A549 (cell line): ENCODE measurements at regions not wholly inside any gene's neighbourhood (a gene's known extent, or its start where the extent isn't known, plus 50 kb on each side); places are given as distances from the start of the nearest gene placed in this dataset.

Experiments
- ATAC-seq, 2 experiments: fragments of 200-7000 bp in 1 of 2; fragments of >200 bp in 1 of 2; cut with Nextera tagmentation in 1 of 2; cut with Tn5 transposase in 1 of 2; 3 replicates each; pipeline versions ENCODE4 v1.8.0 to v1.9.1; 2018 to 2020; ENCODE audit warnings: mild to moderate bottlenecking in 1 of 2, moderate library complexity in 1 of 2
- CTCF ChIA-PET: fragments of 300-600 bp; sonication (Branson Sonifier 250); formaldehyde crosslinking; extraction: SDS; loops from one replicate; lab custom pipeline; 2021; ENCODE audit warnings: antibody characterized with exemption, inconsistent platforms; lab: Yijun Ruan, JAX
- POLR2A ChIA-PET: fragments of 350-600 bp; formaldehyde crosslinking; extraction: SDS; loops from one replicate; lab custom pipeline; 2021; ENCODE audit warnings: antibody characterized with exemption, inconsistent platforms; lab: Yijun Ruan, JAX
- DNase-seq, 2 experiments: peaks; one replicate each; pipeline versions ENCODE4 v3.0.0 to v3.0.0-alpha.2; 2011 to 2016; ENCODE audit warnings: low read depth in 1 of 2, low spot score in 1 of 2
- FAIRE-seq: peaks from 2 replicates; lab custom pipeline; 2011; peaks lifted over from hg19 to GRCh38; lab: Jason Lieb, UNC
- H3K27ac ChIP-seq, 2 experiments: fragments of >200 bp; sonication (Bioruptor Twin); formaldehyde crosslinking; 3 replicates each; pipeline ENCODE4 v1.5.1; 2016 to 2017
- H3K4me1 ChIP-seq: fragments of >200 bp; sonication (Bioruptor Twin); formaldehyde crosslinking; 3 replicates; pipeline ENCODE4 v1.6.1; 2016
- H3K4me2 ChIP-seq: fragments of >200 bp; sonication (Bioruptor Twin); formaldehyde crosslinking; 3 replicates; pipeline ENCODE4 v1.6.1; 2016
- H3K4me3 ChIP-seq: fragments of >200 bp; sonication (Bioruptor Twin); formaldehyde crosslinking; 3 replicates; pipeline ENCODE4 v1.5.1; 2016
- H3K9me3 ChIP-seq: fragments of >200 bp; sonication (Bioruptor Twin); formaldehyde crosslinking; 3 replicates; pipeline ENCODE4 v1.6.1; 2016
- BCL3 ChIP-seq: fragments of >200 bp; sonication (Bioruptor Twin); formaldehyde crosslinking; IDR thresholded peaks from 3 replicates; pipeline ENCODE4 v1.6.1; 2016
- BHLHE40 ChIP-seq: IDR thresholded peaks from 2 replicates; pipeline ENCODE4 v1.6.1; 2012; ENCODE audit warnings: low read depth, low read length, inconsistent platforms
- CHD2 ChIP-seq: fragments of 150-350 bp; IDR thresholded peaks from 2 replicates; pipeline ENCODE4 v1.6.1; 2014; ENCODE audit warnings: low read length; ENCODE audit not compliant: partially characterized antibody
- CTCF ChIP-seq: fragments of >200 bp; sonication (Bioruptor Twin); formaldehyde crosslinking; IDR thresholded peaks from 3 replicates; pipeline ENCODE4 v1.5.1; 2016
- EHMT2 ChIP-seq: fragments of 200-600 bp; sonication (generic); IDR thresholded peaks from 2 replicates; pipeline ENCODE4 v1.6.1; 2016; ENCODE audit warnings: antibody characterized with exemption, low read depth, mild to moderate bottlenecking, moderate library complexity
- ELK1 ChIP-seq: fragments of 150-350 bp; IDR thresholded peaks from 2 replicates; pipeline ENCODE4 v1.6.1; 2014; ENCODE audit warnings: low read depth, mild to moderate bottlenecking, low read length
- ESRRA ChIP-seq: fragments of 150-350 bp; IDR thresholded peaks from 2 replicates; pipeline ENCODE4 v1.6.1; 2014; ENCODE audit warnings: mild to moderate bottlenecking, low read length, borderline replicate concordance
- FOSB ChIP-seq: fragments of 250-450 bp; sonication (Bioruptor Pico); IDR thresholded peaks from 2 replicates; pipeline ENCODE4 v1.5.0; 2020; ENCODE audit warnings: mild to moderate bottlenecking, moderate library complexity
- FOXS1 ChIP-seq: fragments of 250-450 bp; sonication (Bioruptor Pico); IDR thresholded peaks from 2 replicates; pipeline ENCODE4 v1.5.0; 2020; ENCODE audit warnings: mild to moderate bottlenecking, moderate library complexity
- HDAC2 ChIP-seq: fragments of 200-600 bp; sonication (generic); IDR thresholded peaks from 2 replicates; pipeline ENCODE4 v1.6.1; 2016
- MAFK ChIP-seq: fragments of 450-650 bp; IDR thresholded peaks from 2 replicates; pipeline ENCODE4 v1.6.1; 2014; ENCODE audit not compliant: partially characterized antibody
- NFE2L2 ChIP-seq: fragments of 150-350 bp; conservative IDR thresholded peaks from 2 replicates; pipeline ENCODE4 v1.6.1; 2014; ENCODE audit warnings: low read length
- NPAS2 ChIP-seq: fragments of 250-450 bp; sonication (Bioruptor Pico); IDR thresholded peaks from 2 replicates; pipeline ENCODE4 v1.8.0; 2022; ENCODE audit warnings: mild to moderate bottlenecking, moderate library complexity, borderline replicate concordance
- PBX3 ChIP-seq: IDR thresholded peaks from 2 replicates; pipeline ENCODE4 v1.6.1; 2012
- POLR2A ChIP-seq: IDR thresholded peaks from 2 replicates; pipeline ENCODE4 v1.6.1; 2012; ENCODE audit warnings: mild to moderate bottlenecking, low read length
- RAD21 ChIP-seq, 2 experiments: fragments of >200 bp in 1 of 2; sonication (Bioruptor Twin) in 1 of 2; formaldehyde crosslinking in 1 of 2; IDR thresholded peaks in 1 of 2; conservative IDR thresholded peaks in 1 of 2; 2 replicates in 1 of 2; 3 replicates in 1 of 2; pipeline ENCODE4 v1.6.1; 2012 to 2018; ENCODE audit warnings: inconsistent platforms in 1 of 2
- RARB ChIP-seq: fragments of 250-450 bp; sonication (Bioruptor Pico); IDR thresholded peaks from 2 replicates; pipeline ENCODE4 v1.8.0; 2021; ENCODE audit warnings: mild to moderate bottlenecking, moderate library complexity
- REST ChIP-seq: fragments of 200-600 bp; sonication (generic); IDR thresholded peaks from 2 replicates; pipeline ENCODE4 v1.6.1; 2016; ENCODE audit warnings: antibody characterized with exemption, mild to moderate bottlenecking, moderate library complexity
- RNF2 ChIP-seq: fragments of 200-600 bp; sonication (generic); IDR thresholded peaks from 2 replicates; pipeline ENCODE4 v1.6.1; 2016; ENCODE audit warnings: low read depth, mild to moderate bottlenecking, antibody characterized with exemption, moderate library complexity, borderline replicate concordance
- SMC3 ChIP-seq: fragments of >200 bp; sonication (Bioruptor Twin); formaldehyde crosslinking; IDR thresholded peaks from 3 replicates; pipeline ENCODE4 v1.6.1; 2018; ENCODE audit warnings: inconsistent platforms
- USF2 ChIP-seq: fragments of 450-650 bp; IDR thresholded peaks from 2 replicates; pipeline ENCODE4 v1.6.1; 2014; ENCODE audit warnings: antibody characterized with exemption
- ZC3H11A ChIP-seq: fragments of 450-650 bp; IDR thresholded peaks from 2 replicates; pipeline ENCODE4 v1.6.1; 2014; ENCODE audit warnings: antibody characterized with exemption, mild to moderate bottlenecking
- ZFP36 ChIP-seq: fragments of 450-650 bp; IDR thresholded peaks from 2 replicates; pipeline ENCODE4 v1.6.1; 2014; ENCODE audit warnings: borderline replicate concordance; ENCODE audit not compliant: partially characterized antibody
- ZNF302 ChIP-seq: fragments of 250-450 bp; sonication (Bioruptor Pico); IDR thresholded peaks from 2 replicates; pipeline ENCODE4 v1.9.0; 2021; ENCODE audit warnings: inconsistent platforms, mild to moderate bottlenecking, moderate library complexity
- ZSCAN20 ChIP-seq: fragments of 250-450 bp; sonication (Bioruptor Pico); IDR thresholded peaks from 2 replicates; pipeline ENCODE4 v1.8.0; 2022; ENCODE audit warnings: mild to moderate bottlenecking, moderate library complexity
- WGBS: methylation state at CpG from one replicate; pipeline ENCODE4 v1.1.6; 2017; ENCODE audit errors: missing lambda C conversion rate; 5-methylcytosine and 5-hydroxymethylcytosine counted together
- TF ChIP-seq, protein P1 (sequence below): IDR thresholded peaks from 2 replicates; pipeline ENCODE4 v1.6.1; 2012; ENCODE audit warnings: low read depth, borderline replicate concordance
- TF ChIP-seq, protein P2 (sequence below): fragments of >200 bp; sonication (Bioruptor Twin); formaldehyde crosslinking; IDR thresholded peaks from 2 replicates; pipeline ENCODE4 v1.6.1; 2016

- POLR2A ChIA-PET, result no interaction called here
- FAIRE-seq (no peak), ATAC-seq (no peak), DNase-seq (no peak)
- Histone ChIP-seq H3K9me3 (no peaks in the 10 kb centered on the region), H3K27ac (no peak overlapping the region), H3K4me3 (no peak overlapping the region), H3K4me2 (no peak overlapping the region), H3K4me1 (no peaks in the 10 kb centered on the region)
- CTCF ChIA-PET, result no interaction called here
- WGBS, result 25% methylated on average over 3 of the region's 3 CpGs
- no peak for TF ChIP-seq ZFP36
- no peak for TF ChIP-seq POLR2A
- TF ChIP-seq ELK1, result no peak
- TF ChIP-seq CHD2, result no peak
- TF ChIP-seq, protein P1, sequence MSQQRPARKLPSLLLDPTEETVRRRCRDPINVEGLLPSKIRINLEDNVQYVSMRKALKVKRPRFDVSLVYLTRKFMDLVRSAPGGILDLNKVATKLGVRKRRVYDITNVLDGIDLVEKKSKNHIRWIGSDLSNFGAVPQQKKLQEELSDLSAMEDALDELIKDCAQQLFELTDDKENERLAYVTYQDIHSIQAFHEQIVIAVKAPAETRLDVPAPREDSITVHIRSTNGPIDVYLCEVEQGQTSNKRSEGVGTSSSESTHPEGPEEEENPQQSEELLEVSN, result no peak
- TF ChIP-seq FOSB (CRISPR knock-in tag), result no peak
- TF ChIP-seq CTCF, result no peak
- TF ChIP-seq ZNF302 (CRISPR knock-in tag), result no peak
- TF ChIP-seq PBX3, result no peak
- no peak for TF ChIP-seq ESRRA
- no peak for TF ChIP-seq RNF2
- no peak for TF ChIP-seq ZSCAN20 (CRISPR knock-in tag)
- TF ChIP-seq, protein P2, sequence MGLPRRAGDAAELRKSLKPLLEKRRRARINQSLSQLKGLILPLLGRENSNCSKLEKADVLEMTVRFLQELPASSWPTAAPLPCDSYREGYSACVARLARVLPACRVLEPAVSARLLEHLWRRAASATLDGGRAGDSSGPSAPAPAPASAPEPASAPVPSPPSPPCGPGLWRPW, result no peak
- TF ChIP-seq NFE2L2, result no peak
- TF ChIP-seq RAD21 (conservative IDR thresholded peaks at IDR 0.05 in 1 of 2, IDR thresholded peaks at IDR 0.05 in 1 of 2), result no peak
- TF ChIP-seq HDAC2, result no peak
These were observed 1841.3 kb upstream of the CELF4 start for GRCh38 chr18:39406941-39407340.

DNA sequence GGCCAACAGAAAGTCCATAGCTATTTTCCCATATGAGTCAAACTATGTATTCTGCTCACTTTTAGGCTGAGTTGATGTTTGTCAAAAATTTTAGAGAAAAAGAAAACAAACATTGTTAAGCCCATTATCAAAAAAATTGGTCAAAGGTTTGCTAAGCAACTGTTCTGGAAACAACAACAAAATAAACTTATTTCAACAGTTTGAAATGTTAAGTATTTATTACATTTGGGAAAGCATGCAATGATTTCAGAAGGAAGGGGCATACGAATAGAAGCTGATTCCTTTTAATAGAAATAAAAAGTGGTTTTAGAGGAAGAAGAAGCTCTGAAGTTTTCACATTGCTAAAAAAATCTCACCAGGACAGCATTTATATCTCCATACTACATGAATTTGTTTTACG, 1837.5 kb upstream of the CELF4 start:
- no peak for TF ChIP-seq BHLHE40
- no peak for TF ChIP-seq ZC3H11A
- TF ChIP-seq, protein P2, result no peak
- TF ChIP-seq NPAS2 (CRISPR knock-in tag), result no peak
- TF ChIP-seq REST, result no peak
- no peak for TF ChIP-seq BCL3
- TF ChIP-seq USF2, result no peak
- TF ChIP-seq EHMT2, result no peak
- TF ChIP-seq MAFK, result no peak
- TF ChIP-seq SMC3, result no peak
- TF ChIP-seq FOXS1, result no peak
- no peak for TF ChIP-seq RARB (CRISPR knock-in tag)
- no peaks in the 10 kb centered on the region for H3K4me1 ChIP-seq
- H3K4me2 ChIP-seq, result no peak overlapping the region
- H3K27ac ChIP-seq, result no peak overlapping the region
- H3K9me3 ChIP-seq, result no peaks in the 10 kb centered on the region
- ATAC-seq (no peak), FAIRE-seq (no peak), DNase-seq (no peak)
- H3K4me3 ChIP-seq, result no peak overlapping the region
- ChIA-PET POLR2A (no interaction called here), CTCF (no interaction called here)
- 94% methylated on average over 2 of the region's 2 CpGs for WGBS
